DMS53 (cell line): ENCODE measurements at regions not wholly inside any gene's neighbourhood (a gene's known extent, or its start where the extent isn't known, plus 50 kb on each side); places are given as distances from the start of the nearest gene placed in this dataset.
A peak's percentile ranks its signal among the peaks of the same experiment; 100 is the strongest.

ENCODE experiments used
- DNase-seq: peaks from one replicate; lab custom pipeline; 2025; lab: John Stamatoyannopoulos, UW

DNA sequence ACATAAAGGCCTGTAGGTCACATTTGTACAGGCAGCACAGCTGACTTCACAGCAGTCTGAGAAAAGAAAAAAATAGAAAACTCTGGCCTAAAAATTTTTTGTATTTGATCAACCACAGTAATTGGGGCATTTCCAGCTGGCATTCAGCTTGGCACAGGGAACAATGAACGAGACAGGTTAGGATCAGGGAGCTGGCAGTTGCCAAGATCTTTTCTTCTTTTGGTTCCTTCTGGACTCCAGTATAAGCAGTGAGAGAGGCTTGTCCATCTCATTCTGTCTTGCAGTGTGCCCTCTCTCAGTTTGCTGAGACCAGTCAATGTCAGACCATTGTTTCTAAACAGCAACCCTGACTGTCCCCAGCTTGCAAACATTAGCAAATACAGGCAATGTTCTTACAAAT lies 601.1 kb downstream of the TLR4 start:
- DNase-seq: no peak

DNA sequence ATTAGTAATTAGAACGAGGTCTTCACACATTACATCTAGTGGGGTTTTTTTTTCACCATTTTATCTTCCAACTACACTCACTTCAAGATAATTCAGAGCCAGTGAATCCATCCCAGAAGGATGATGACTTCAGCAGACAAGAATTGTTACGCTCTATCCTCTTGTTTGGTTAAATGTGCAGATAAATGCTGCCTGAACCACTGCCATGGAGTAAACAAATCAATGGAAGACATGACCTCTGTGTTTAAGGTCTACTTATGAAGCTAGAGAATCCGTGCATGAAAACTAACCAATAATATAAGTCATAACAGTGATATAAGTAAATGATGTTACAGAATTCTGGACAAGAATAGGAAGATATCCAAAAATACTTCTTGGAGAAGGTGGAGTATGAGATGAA lies 602.6 kb downstream of the TLR4 start:
- DNase-seq: peak; percentile 33

DNA sequence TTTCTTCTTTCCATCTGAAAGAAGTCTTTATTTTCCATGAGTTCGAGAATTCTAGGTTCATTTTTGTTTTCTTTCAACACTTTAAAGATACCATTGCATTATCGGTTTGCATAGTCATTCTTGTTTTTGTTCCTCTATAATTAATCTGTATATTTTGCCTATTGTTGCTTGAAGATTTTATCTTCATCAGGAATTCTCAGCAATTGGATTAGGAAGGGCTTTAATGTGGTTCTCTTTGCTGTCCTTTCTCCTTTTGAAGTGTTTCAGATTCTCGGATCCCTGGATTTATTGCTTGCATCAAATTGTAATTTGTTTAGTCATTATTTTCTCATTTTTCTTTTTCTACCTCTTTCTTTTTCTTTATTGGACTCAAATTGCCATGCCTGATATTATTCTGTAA lies 609.8 kb downstream of the TLR4 start:
- no peak for DNase-seq

DNA sequence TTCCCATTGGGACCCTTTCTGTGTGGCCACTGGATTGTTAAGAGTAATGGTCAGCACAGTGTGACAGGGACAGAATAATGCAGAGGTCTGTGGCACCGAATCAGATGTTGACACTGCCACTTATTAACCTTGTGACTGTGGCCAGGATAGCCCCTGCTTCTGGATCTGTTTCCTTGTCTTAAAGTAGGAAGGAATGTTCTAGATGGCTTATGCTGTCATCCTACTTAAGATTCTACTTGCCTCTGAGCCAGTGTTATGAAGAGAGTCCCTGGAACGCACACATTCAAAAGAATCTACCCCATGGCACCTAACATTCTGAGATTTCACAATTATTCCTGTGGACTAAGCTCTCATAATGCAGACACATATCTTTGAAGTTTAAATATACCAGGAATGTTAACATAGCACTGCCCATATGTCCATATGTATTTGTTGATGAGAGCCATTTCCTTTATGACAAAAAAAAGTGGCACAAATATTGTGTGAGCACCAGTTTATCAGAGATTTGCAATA lies 612.7 kb downstream of the TLR4 start:
- DNase-seq: no peak

DNA sequence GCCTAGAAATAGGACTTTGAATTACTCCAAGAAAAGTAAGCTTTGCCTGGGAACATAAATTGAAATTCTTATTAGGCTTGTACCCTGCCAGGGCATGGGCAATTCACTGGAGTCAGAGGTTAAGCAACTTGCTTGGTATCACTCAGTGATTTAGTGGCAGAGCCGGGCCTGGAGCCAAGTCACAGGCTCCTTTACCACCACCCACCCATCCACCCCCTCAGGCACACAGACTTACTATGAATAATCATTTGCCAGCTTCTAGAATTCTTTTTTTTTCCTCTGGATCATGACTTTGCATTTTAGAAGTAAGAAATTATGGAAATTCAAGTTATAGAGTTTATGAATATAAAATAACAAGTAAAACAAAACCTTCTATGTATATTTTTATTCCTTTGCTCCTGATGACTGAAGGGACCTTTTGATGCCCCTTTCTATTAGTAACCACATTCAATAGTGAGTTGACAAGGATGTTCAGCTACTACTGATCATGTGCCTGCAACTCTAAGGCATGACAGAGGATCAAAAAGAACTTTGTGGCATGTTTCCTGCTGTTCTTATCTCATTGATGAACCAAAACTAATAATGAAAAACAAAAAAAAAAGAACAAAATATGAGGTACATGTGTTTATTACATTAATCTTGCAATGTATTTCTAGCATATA lies 614.7 kb downstream of the TLR4 start:
- DNase-seq: no peak

DNA sequence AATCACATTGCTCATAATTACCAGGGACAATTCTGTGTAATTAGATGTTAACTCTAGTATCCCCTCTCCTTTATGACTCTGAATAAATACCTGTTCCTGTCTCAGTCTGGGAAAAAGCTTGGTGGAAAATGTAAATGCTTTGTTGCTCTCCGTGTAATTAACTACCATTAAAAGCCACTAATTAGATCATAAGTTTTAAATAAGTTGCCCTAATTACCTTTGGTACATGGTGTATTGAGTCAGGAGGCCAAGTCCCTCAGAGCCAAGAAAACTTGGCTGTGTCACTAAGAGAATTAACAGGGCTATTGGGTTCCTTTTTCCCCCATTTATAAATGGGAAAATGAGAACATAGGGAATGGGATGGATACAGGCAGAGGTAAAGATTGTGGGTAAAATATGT lies 617.6 kb downstream of the TLR4 start:
- DNase-seq: no peak

DNA sequence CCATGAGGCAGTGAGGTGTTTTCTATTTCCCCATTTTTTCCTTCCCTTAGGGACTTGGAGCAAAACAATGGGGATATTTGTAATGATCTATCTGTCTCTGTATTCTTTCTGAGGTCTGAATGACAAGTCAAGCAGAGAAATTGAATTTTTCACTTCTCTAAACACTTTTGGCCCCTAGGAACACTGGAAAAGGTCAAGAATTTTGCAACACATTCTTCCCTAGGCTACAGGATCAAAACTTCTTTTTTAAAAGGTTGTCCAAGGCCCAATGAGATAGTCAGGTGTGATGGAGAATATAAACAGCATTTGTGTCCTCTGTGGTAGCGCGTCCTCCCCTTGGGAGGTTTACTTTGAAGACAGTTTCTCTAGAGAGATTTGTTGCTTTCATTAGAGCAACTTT lies 620.5 kb downstream of the TLR4 start:
- DNase-seq: no peak

DNA sequence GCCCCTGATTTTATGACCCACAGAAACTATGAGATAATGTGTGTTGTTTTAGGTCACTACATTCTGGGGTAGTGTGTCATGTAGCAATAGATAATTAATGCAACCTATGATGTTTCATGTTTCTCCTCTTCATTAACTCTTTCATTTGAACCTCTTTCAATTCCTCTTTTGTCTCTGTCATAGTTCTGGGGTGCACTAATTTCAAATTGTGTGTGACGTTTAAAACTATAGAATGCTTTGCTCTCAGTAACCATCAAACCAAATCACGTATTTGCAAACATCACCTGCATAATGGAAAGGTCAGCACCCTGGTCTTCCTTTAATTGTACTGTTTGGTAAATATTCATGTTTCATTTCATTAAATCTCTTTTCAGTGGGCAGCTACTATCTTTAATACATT lies 621.6 kb downstream of the TLR4 start:
- no peak for DNase-seq

DNA sequence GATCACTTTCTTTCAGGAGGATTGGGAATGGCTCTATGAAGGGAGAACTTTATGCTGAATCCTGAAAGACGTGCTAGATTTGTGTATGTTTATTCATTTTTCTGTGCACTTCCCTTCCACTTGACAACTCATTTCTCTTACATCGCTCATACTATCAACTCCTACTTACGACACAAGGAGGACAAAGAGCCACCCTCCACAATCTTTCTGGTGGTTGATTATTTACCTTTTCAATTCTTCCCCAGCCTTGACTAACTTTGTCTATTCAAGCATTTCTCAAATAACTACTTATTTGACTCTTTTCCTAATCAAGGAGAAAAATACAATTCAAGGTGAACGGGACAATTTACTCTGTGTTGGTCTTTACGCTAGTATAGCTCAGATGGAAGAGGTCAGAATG lies 622.1 kb downstream of the TLR4 start:
- no peak for DNase-seq

DNA sequence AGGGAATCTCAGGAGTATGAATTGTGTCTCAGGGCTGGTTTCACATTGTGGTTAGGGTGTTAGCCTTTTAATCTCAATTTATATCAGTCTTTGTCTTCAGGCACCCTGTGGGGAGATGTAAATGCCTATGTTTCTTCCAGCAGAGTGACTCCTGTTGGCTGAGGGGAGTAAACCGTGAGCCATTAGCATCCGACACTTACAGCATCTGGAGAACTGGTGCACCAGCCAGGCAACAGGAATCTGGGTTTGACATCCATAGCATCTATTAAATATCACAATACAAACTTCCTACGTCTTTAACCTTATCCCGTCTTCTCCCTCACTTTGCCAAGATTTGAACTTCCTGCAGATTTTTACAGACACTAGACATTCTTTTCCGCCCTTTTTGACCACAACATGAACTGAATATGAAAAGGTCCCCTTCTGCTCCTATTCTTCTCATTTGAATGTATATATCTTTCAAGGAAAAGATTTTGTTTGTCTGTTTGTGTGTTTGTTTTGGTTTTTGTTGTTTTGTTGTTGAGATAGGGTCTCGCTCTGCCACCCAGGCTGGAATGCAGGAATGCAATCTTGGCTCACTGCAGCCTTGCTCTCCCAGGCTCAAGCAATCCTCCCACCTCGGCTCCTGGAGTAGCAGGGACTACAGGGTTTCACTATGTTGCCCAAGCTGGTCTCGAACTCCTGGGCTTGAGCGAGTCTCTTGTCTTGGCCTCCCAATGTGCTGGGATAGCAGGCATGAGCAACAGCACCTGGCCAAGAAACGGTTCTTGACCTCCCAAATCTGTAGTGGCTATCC lies 626.2 kb downstream of the TLR4 start:
- DNase-seq: no peak

DNA sequence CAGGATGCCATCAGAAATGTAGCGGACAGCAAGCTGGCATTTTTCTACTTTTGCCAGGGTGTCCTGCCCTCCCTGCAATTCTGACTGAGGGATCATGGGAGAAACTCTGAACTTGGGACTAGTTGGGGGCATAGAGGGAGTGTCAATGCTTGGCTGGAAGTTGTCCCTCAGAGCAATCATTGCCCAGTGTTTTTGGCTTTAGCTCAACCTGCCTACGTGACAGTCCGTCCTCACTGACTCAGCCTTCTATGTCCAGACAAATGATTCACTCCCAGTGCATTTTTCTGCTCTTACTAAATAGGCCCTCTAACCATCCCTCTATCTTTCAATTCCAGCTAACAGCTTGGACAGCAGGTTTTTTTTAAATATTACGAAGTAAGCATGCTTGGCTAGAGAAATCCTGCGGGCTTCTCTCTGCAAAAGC lies 627.4 kb downstream of the TLR4 start:
- no peak for DNase-seq

DNA sequence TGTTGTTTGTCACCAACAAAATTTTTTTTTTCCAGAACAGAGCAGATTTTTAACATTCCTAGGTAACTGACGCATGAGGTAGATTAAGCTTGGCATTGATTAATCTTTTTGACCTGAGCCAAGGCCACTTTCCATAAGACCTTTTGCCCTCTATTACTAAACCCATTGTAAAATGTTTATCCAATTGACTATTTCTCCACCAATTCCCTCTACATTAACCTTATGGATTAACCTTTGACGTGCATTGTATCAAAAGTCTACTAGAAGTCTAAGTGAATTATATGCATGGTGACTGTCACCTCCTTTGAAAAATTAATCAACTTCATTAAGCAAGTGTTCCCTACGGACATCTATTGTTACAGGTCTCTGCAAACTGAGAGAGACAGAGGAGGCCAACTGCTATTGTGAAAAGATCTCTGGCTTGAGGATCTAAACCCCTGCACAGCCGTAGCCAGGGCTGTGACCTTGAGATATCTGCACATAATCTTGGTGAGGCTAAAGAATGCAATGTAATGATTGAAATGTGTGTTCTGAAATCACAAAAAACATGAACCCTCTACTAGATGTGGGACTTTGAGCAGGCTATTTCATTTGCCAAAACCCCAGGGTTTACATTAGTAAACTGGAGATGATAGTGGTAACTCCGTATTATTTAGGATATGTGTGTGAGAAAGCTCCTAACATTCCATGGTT lies 632.2 kb downstream of the TLR4 start:
- no peak for DNase-seq

DNA sequence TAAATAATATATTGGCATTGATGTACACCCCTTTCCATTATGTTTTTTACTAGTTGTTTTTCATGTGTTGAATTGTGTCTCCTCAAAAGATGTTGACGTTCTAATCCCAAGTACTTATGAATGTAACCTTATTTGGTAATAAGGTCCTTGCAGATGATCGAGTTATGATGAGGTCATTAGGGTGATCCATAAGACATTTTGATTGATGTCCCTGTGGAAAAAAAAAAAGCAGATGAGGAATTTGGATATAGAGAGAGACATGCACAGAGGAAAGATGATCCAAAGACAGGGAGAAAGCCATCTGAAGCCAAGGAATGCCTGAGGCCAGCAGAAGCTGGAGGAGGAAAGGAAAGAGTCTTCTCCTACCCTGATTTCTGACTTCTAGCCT lies 632.7 kb downstream of the TLR4 start:
- no peak for DNase-seq

DNA sequence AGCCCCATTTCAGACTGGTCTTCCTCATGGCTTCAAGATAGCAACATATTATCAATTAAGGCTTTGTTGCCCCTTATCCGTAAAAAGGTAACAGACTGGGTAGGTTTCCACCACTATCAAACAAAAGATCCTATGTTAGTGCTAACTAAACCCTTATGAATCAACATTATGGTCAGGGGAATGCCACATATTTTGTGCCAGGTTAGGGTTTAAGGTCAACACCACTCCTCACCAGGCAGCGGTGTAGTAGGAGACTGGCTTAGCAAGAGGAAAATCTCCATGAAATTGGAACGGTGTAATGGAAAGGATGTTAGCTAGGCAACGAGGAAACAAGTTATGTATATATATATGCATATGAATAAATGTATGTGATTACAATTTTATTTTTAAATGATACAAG lies 655.8 kb downstream of the TLR4 start:
- no peak for DNase-seq

DNA sequence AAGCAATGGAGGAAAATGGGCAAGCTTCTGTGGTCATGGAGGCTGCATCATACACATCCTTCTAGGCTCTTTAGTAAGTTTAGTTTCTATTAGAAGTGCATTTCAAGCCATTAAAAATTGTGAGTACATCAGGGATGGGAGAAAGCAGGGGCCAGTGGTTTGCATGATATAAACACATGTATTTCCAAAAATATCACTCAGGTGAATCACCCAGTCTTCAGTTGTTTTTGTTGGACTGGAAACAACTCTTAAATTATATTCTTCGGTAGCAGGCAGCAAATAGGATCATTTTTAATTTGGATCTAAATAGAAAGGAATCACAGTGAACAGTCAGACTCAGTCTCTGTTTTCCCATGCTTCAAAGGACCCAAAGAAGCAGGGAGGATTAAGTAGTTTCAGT lies 657.9 kb downstream of the TLR4 start:
- DNase-seq: no peak

DNA sequence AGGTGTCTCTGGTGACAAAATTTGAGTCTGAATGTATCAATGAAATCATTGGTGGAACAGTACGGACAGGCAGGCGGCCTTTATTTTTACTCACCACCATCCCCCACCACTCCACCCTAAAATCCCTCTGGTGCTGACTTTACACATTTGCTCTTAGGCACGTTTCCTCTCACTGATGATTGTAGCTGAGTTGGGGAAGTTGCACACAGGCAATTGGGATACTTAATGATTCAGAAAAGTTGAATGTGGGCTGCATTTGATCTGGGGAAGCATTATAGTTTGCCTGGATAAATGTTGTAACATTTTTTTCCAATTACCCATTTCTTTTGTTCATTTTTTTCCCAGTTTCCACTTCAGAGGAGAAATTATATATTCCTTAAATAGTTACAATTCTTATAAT lies 658.4 kb downstream of the TLR4 start:
- no peak for DNase-seq

DNA sequence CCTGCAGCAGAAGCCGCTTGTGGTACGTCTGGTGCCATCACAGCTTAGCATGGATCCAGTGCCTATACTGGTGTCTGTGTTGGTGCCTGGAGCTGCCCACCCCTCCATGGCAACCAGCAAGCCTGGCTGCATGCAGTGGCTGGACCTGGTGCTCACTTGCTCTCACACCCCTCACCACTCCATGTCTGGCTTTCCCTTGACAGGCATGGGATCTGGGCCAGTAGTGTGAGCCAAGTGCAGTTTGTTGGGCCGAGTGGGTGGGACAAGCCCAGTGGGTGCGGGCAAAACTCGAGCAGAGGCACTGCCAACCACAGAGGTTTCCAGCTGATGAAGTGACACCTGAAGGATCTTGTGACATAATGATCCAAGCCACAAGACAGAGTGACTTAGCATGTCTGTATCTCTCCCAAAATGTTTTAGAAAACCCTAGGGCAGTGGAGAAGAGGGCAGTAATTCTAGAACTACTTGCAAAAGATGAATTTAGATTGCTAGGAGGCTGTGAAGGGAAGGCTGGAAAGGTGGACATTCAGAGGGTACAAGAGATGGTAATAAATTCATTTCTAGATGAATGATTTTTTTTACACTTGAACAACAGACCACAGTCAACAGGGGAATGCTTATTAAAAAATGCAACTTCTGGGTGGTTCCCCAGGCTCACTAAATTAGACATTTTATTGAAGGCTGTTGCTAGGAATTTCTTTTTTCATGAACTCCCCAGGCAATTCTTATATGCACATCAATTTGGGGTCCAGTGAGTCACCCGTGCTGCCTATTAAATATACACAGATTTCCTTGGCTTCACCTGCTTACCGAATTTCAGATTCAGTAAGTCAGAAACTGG lies 660.3 kb downstream of the TLR4 start:
- no peak for DNase-seq

DNA sequence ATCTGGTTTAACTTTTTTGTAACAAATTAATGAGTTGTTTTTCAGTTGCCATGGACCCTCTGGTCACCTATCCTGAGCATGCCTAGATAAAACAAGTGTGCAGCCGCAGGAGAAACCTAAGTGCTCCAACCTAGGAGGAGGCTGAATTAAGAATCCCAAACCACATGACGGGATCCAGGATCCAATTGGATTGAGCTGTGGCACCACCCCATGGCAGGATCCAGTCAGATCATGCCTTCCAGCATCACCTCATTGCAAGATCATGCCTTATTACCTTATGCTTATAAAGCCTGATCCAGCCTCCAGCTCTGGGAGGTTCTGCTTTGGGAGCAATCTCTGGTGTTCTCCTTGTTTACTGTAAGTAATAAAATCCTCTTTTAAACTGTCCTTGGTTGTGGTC lies 662.0 kb downstream of the TLR4 start:
- no peak for DNase-seq

DNA sequence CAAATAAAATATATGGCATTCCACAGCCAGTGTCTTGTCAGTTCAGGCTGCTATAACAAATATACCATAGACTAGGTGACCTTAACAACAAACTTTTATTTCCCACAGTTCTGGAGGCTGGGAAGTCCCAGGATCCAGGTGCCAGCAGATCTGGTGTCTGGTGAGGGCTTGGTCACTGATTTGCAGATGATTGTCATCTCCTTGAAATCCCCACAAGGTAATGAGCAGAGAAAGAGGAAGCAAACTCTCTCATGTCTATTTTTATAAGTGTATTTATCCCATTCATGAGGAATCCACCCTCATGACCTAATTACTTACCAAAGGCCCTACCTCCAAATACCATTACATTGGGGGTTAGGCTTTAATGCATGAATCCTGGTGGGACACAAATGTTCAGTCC lies 663.2 kb downstream of the TLR4 start:
- no peak for DNase-seq

DNA sequence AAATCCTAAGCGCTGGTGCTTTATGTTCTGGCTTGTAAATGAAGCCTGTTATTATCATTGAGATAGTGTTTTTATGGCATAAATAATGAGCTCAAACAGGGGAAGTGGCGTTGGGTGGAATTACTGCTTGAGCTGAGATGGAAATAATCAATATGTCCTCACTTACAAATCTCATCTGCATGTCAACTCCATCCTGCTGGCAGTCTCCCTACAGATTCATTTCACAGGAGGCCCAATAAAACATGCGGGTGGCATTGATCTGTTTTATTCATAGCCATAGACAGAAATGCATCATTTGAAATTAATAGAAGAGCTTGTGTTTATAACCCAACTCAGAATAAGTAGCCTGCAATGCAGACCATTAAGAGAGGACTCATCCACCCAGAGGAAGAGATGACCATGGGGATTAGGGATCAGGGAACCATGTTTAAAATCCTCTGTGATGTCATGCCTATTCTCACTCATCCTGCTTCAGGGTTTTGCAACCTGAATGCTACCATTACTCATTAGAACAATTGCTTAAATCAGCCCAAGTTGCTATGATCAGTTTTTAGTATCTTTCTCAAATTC lies 680.4 kb downstream of the TLR4 start:
- DNase-seq: no peak

DNA sequence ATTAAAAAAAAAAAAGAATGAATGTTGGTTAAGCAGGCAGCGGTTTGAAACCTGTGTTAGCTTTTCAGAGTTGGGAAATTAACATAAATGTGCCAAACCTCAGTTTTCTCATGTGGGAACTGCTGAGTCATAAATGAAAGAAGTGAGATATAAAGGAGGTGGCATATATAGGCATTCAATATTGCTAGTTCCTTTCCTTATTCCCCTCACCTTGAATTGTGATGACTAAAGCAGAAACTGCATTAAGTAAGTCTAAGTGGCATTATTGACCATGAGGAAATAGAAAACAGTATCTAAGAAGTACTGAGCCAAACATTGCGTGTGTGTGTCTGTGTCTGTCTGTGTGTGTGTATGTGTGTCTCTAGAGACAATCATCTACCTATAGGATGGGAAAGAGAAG lies 691.2 kb downstream of the TLR4 start:
- DNase-seq: peak; percentile 35

DNA sequence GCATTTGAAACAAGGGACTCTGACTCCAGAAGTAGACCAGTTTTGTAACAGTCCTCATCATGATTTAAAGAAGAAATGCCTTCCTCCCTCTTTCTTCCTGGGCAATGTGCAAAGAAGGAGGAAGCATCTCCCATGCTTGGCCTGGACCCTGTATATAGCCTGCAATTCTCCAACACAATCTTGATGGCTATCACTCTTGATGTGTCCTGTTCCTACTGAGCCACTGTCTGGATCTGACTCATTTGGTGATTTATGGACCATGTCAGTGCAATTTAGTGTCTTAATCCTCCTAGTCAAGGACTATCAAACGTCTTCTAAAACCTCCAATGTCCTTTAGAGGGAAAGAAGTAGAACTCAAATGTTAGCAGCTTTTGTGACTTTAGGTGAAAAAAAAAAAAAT lies 697.3 kb downstream of the TLR4 start:
- no peak for DNase-seq
